PC-3 (cell line): ENCODE measurements at regions not wholly inside any gene's neighbourhood (a gene's known extent, or its start where the extent isn't known, plus 50 kb on each side); places are given as distances from the start of the nearest gene placed in this dataset.
"Not testable (repeated sequence)": the region's sequence is repeated elsewhere in the genome, so short reads cannot be mapped to it uniquely, and the experiment has no call there.

ENCODE experiments used
- EZH2 ChIP-seq: fragments of 300-600 bp; sonication (generic); IDR thresholded peaks from one replicate; pipeline ENCODE4 v1.6.1; 2017; ENCODE audit warnings: antibody characterized with exemption, mild to moderate bottlenecking, low read length; ENCODE audit not compliant: unreplicated experiment
- TF ChIP-seq, protein P1 (sequence below): fragments of 300-600 bp; sonication (generic); conservative IDR thresholded peaks from 2 replicates; pipeline ENCODE4 v1.5.1; 2017; ENCODE audit warnings: antibody characterized with exemption, low read depth, mild to moderate bottlenecking, low read length

DNA sequence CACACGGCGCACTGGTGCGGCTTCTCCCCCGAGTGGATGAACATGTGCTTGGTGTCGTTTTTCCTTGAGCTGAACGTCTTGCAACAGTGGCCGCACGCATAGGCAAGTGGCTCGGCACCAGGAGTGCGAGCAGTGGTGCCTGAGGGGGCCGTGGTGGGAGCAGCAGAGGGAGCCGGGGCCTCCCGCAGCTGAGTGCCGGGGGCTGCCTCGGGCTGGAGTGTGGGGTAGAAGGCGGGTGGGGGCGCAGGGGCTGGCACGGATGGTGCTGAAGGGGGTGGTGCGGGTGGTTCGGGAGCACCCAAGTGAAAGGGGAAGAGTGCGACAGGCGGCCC, 88.6 kb downstream of the LIMS3 start:
- TF ChIP-seq, protein P1, sequence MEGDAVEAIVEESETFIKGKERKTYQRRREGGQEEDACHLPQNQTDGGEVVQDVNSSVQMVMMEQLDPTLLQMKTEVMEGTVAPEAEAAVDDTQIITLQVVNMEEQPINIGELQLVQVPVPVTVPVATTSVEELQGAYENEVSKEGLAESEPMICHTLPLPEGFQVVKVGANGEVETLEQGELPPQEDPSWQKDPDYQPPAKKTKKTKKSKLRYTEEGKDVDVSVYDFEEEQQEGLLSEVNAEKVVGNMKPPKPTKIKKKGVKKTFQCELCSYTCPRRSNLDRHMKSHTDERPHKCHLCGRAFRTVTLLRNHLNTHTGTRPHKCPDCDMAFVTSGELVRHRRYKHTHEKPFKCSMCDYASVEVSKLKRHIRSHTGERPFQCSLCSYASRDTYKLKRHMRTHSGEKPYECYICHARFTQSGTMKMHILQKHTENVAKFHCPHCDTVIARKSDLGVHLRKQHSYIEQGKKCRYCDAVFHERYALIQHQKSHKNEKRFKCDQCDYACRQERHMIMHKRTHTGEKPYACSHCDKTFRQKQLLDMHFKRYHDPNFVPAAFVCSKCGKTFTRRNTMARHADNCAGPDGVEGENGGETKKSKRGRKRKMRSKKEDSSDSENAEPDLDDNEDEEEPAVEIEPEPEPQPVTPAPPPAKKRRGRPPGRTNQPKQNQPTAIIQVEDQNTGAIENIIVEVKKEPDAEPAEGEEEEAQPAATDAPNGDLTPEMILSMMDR, result not testable (repeated sequence)
- not testable (repeated sequence) for TF ChIP-seq EZH2
